ENCODE measurements at regions not wholly inside any gene's neighbourhood (a gene's known extent, or its start where the extent isn't known, plus 50 kb on each side); places are given as distances from the start of the nearest gene placed in this dataset.

GRCh38 chr12:88778064-88778463 is 197.8 kb upstream of the KITLG start:
- no peaks in the 10 kb centered on the region for H3K36me3 Mint-ChIP-seq (ENCODE audit: low read depth)
- no peak overlapping the region for H3K27ac Mint-ChIP-seq

GRCh38 chr12:88775742-88776151 is 195.5 kb upstream of the KITLG start:
- no peak for TF ChIP-seq CTCF (IDR thresholded peaks at IDR 0.05; ENCODE audit: unreplicated experiment in 3 of 3)
- Mint-ChIP-seq H3K27ac (no peak overlapping the region), H3K4me3 (no peak overlapping the region), H3K36me3 (ENCODE audit: low read depth) (no peaks in the 10 kb centered on the region), H3K9me3 (peaks cover 2% of the 10 kb centered on the region), H3K27me3 (ENCODE audit: low read depth) (no peaks in the 10 kb centered on the region), H3K4me1 (no peaks in the 10 kb centered on the region)

More at GRCh38 chr12:88778064-88778463, 197.8 kb upstream of the KITLG start:
- Mint-ChIP-seq H3K27me3 (ENCODE audit: low read depth) (no peaks in the 10 kb centered on the region), H3K4me1 (no peaks in the 10 kb centered on the region), H3K4me3 (no peak overlapping the region), H3K9me3 (peaks cover 2% of the 10 kb centered on the region)
- TF ChIP-seq CTCF (IDR thresholded peaks at IDR 0.05; ENCODE audit: unreplicated experiment in 3 of 3), result no peak

GRCh38 chr12:88767699-88768098 is 187.4 kb upstream of the KITLG start:
- no peaks in the 10 kb centered on the region for H3K9me3 Mint-ChIP-seq
- H3K36me3 Mint-ChIP-seq (ENCODE audit: low read depth), result no peaks in the 10 kb centered on the region
- no peaks in the 10 kb centered on the region for H3K27me3 Mint-ChIP-seq (ENCODE audit: low read depth)
- H3K27ac Mint-ChIP-seq, result no peak overlapping the region
- no peak overlapping the region for H3K4me3 Mint-ChIP-seq
- TF ChIP-seq CTCF (IDR thresholded peaks at IDR 0.05; ENCODE audit: unreplicated experiment in 3 of 3), result no peak
- no peaks in the 10 kb centered on the region for H3K4me1 Mint-ChIP-seq

GRCh38 chr12:88764781-88765480 is 184.7 kb upstream of the KITLG start:
- TF ChIP-seq CTCF (IDR thresholded peaks at IDR 0.05; ENCODE audit: unreplicated experiment in 3 of 3), result no peak
- H3K27ac Mint-ChIP-seq, result no peak overlapping the region
- peaks cover 2% of the 10 kb centered on the region for H3K9me3 Mint-ChIP-seq
- H3K27me3 Mint-ChIP-seq (ENCODE audit: low read depth), result no peaks in the 10 kb centered on the region
- H3K4me1 Mint-ChIP-seq, result no peaks in the 10 kb centered on the region
- no peaks in the 10 kb centered on the region for H3K36me3 Mint-ChIP-seq (ENCODE audit: low read depth)
- H3K4me3 Mint-ChIP-seq, result no peak overlapping the region

GRCh38 chr12:88763536-88764100 is 183.3 kb upstream of the KITLG start:
- Mint-ChIP-seq H3K36me3 (ENCODE audit: low read depth) (no peaks in the 10 kb centered on the region), H3K4me1 (no peaks in the 10 kb centered on the region), H3K9me3 (peaks cover 2% of the 10 kb centered on the region), H3K27ac (no peak overlapping the region), H3K4me3 (no peak overlapping the region), H3K27me3 (ENCODE audit: low read depth) (no peaks in the 10 kb centered on the region)
- no peak for TF ChIP-seq CTCF (IDR thresholded peaks at IDR 0.05; ENCODE audit: unreplicated experiment in 3 of 3)

GRCh38 chr12:88758176-88758575 is 177.9 kb upstream of the KITLG start:
- H3K27me3 Mint-ChIP-seq (ENCODE audit: low read depth), result no peaks in the 10 kb centered on the region
- H3K4me1 Mint-ChIP-seq, result no peaks in the 10 kb centered on the region
- H3K4me3 Mint-ChIP-seq, result no peak overlapping the region
- H3K27ac Mint-ChIP-seq, result no peak overlapping the region
- H3K9me3 Mint-ChIP-seq, result peaks cover 2% of the 10 kb centered on the region
- TF ChIP-seq CTCF (IDR thresholded peaks at IDR 0.05; ENCODE audit: unreplicated experiment in 3 of 3), result no peak
- no peaks in the 10 kb centered on the region for H3K36me3 Mint-ChIP-seq (ENCODE audit: low read depth)
